ENCODE measurements at regions not wholly inside any gene's neighbourhood (a gene's known extent, or its start where the extent isn't known, plus 50 kb on each side); places are given as distances from the start of the nearest gene placed in this dataset.

GRCh38 chr13:77827332-77827731 lies 91.3 kb downstream of the EDNRB start:
- TF ChIP-seq CTCF (IDR thresholded peaks at IDR 0.05): no peak
- no peak for DNase-seq (ENCODE audit: low spot score)
- no peak for ATAC-seq (ENCODE audit: low FRiP score)

- no peak for TF ChIP-seq CTCF (IDR thresholded peaks at IDR 0.05)
- no peak for DNase-seq (ENCODE audit: low spot score)
Measured at GRCh38 chr13:77820431-77821149, 98.0 kb downstream of the EDNRB start.

GRCh38 chr13:77817521-77817920 lies 101.1 kb downstream of the EDNRB start:
- ATAC-seq (ENCODE audit: low FRiP score): no peak
- no peak for TF ChIP-seq CTCF (IDR thresholded peaks at IDR 0.05)
- no peak for DNase-seq (ENCODE audit: low spot score)

More at GRCh38 chr13:77820431-77821149, 98.0 kb downstream of the EDNRB start:
- no peak for ATAC-seq (ENCODE audit: low FRiP score)

GRCh38 chr13:77815330-77815729 lies 103.3 kb downstream of the EDNRB start:
- DNase-seq (ENCODE audit: low spot score): no peak
- no peak for TF ChIP-seq CTCF (IDR thresholded peaks at IDR 0.05)
- ATAC-seq (ENCODE audit: low FRiP score): no peak
